Testis (tissue), 2 donors: ENCODE measurements at regions not wholly inside any gene's neighbourhood (a gene's known extent, or its start where the extent isn't known, plus 50 kb on each side); places are given as distances from the start of the nearest gene placed in this dataset.

Experiments used
- POLR2A ChIP-seq: fragments of 450-650 bp; IDR thresholded peaks from one replicate; pipeline ENCODE4 v1.6.1; 2017; ENCODE audit warnings: antibody characterized with exemption, mild to moderate bottlenecking, moderate library complexity
- TF ChIP-seq, protein P1 (sequence below), 3 experiments: fragments of 450-650 bp in 2 of 3; fragments of 200-600 bp in 1 of 3; sonication (generic) in 1 of 3; IDR thresholded peaks; one replicate each; pipeline ENCODE4 v1.5.1; 2016 to 2019; ENCODE audit warnings: antibody characterized with exemption in 3 of 3, mild to moderate bottlenecking in 2 of 3, moderate library complexity in 1 of 3

DNA sequence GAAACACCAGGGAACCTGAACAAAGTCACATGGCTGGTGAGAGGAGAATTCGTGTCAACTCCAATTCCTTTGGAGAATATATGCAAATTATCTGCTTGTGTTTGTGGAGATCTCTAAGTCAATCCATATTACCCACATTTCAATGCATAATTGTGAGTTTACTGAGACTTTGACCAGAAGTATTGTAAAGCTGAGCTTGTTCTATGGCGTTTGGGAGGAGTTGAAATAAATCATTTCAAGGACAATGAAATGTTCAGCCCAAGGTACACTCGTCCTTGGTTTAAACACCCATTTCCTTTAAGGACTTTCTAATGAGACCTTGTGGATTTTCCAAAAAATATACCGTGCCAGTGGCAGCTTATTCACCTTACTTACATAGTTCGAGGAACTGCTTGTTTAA, 186.6 kb upstream of the HDAC9 start:
- TF ChIP-seq, protein P1, sequence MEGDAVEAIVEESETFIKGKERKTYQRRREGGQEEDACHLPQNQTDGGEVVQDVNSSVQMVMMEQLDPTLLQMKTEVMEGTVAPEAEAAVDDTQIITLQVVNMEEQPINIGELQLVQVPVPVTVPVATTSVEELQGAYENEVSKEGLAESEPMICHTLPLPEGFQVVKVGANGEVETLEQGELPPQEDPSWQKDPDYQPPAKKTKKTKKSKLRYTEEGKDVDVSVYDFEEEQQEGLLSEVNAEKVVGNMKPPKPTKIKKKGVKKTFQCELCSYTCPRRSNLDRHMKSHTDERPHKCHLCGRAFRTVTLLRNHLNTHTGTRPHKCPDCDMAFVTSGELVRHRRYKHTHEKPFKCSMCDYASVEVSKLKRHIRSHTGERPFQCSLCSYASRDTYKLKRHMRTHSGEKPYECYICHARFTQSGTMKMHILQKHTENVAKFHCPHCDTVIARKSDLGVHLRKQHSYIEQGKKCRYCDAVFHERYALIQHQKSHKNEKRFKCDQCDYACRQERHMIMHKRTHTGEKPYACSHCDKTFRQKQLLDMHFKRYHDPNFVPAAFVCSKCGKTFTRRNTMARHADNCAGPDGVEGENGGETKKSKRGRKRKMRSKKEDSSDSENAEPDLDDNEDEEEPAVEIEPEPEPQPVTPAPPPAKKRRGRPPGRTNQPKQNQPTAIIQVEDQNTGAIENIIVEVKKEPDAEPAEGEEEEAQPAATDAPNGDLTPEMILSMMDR (IDR thresholded peaks at IDR 0.05), result no peak
- TF ChIP-seq POLR2A, result no peak
